ENCODE measurements at regions not wholly inside any gene's neighbourhood (a gene's known extent, or its start where the extent isn't known, plus 50 kb on each side); places are given as distances from the start of the nearest gene placed in this dataset.

DNA sequence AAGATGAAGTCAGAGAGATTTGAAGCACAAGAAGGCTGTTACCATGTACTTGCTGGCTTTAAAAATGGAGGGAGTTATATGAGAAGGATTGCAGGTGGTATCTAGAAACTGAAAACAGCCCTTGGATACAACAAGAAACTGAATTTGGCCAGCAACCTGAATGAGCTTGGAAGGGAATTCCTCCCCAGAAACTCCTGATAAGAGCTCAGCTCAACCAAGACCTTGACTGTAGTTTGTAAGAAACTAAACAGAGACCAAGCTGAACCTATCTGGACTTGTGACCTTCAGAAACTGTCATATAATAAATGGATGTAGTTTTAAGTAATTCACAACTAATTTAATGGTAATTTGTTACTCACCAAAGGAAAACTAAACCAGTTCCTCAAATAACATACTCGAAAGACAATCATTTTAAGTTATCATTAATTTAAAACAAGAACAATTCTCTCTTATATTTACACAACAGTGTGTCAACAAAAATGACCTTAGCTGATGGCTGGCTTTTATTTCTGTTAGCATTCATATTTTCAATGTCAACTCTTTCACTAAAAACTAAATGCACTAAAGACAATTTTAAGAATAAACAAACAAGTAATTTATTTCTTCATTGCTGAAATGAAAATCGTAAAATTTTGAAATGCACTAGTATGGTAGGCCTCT, 1218.4 kb upstream of the TMPRSS15 start:
- Histone ChIP-seq H3K27me3 (no peaks in the 10 kb centered on the region), H3K4me1 (no peaks in the 10 kb centered on the region), H3K9me3 (no peaks in the 10 kb centered on the region), H3K27ac (no peak overlapping the region), H3K36me3 (no peaks in the 10 kb centered on the region), H3K4me3 (no peak overlapping the region)
- DNase-seq (ENCODE audit: low spot score), result no peak
- TF ChIP-seq CTCF (IDR thresholded peaks at IDR 0.05), result no peak

DNA sequence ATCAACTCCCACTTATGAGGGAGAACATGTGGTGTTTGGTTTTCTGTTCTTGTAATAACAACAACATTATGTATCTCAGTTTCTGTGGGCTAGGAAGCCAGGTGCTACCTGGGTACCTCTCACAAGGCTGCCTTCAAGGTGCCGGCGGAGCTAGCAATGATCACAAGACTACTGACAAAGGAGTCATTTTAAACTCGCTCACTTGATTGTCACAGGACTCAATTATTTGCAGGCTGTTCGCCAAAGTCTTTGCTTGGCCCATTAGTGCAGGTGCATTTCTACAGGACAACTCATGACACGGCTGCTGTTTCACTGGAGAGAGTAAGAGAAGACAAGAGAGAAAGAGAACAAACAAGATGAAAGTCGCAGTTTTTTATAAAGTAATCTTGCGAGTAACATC, 1237.4 kb upstream of the TMPRSS15 start:
- DNase-seq (ENCODE audit: low spot score), result no peak
- no peaks in the 10 kb centered on the region for H3K9me3 ChIP-seq
- no peak for TF ChIP-seq CTCF (IDR thresholded peaks at IDR 0.05)
- H3K36me3 ChIP-seq, result no peaks in the 10 kb centered on the region
- H3K4me3 ChIP-seq, result no peak overlapping the region
- H3K27ac ChIP-seq, result no peak overlapping the region
- no peaks in the 10 kb centered on the region for H3K27me3 ChIP-seq
- no peaks in the 10 kb centered on the region for H3K4me1 ChIP-seq

DNA sequence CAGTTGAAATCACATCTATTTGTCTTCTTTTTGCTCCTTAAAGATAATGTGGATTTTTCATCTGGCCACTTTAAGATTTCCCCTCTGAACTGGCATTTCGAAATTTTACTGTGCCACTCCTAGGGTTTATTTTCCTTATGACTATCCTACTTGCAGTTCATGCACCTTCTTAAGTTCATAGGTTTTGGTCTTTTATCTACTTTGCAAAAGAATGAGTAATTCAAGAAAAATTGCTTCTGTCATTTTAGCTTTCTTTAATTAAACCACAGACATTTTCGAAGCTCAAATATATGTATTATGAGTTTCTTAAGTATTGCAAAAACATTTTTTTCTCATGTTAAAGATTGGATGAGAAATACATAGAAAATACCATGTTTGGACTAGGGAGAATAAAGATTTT, 1244.8 kb upstream of the TMPRSS15 start:
- no peaks in the 10 kb centered on the region for H3K27me3 ChIP-seq
- no peaks in the 10 kb centered on the region for H3K9me3 ChIP-seq
- H3K4me1 ChIP-seq, result no peaks in the 10 kb centered on the region
- no peak for DNase-seq (ENCODE audit: low spot score)
- H3K27ac ChIP-seq, result no peak overlapping the region
- H3K4me3 ChIP-seq, result no peak overlapping the region
- TF ChIP-seq CTCF (IDR thresholded peaks at IDR 0.05), result no peak
- no peaks in the 10 kb centered on the region for H3K36me3 ChIP-seq

GRCh38 chr21:19683492-19683891, 1279.9 kb upstream of the TMPRSS15 start:
- H3K27ac ChIP-seq, result no peak overlapping the region
- H3K9me3 ChIP-seq, result no peaks in the 10 kb centered on the region
- DNase-seq (ENCODE audit: low spot score), result no peak
- no peak overlapping the region for H3K4me3 ChIP-seq
- H3K27me3 ChIP-seq, result no peaks in the 10 kb centered on the region
- no peaks in the 10 kb centered on the region for H3K4me1 ChIP-seq
- no peaks in the 10 kb centered on the region for H3K36me3 ChIP-seq
- no peak for TF ChIP-seq CTCF (IDR thresholded peaks at IDR 0.05)

- no peak for DNase-seq (ENCODE audit: low spot score)
- Histone ChIP-seq H3K27ac (no peak overlapping the region), H3K36me3 (no peaks in the 10 kb centered on the region), H3K4me1 (no peaks in the 10 kb centered on the region), H3K27me3 (no peaks in the 10 kb centered on the region), H3K9me3 (no peaks in the 10 kb centered on the region), H3K4me3 (no peak overlapping the region)
- no peak for TF ChIP-seq CTCF (IDR thresholded peaks at IDR 0.05)
These were observed 1280.7 kb upstream of the TMPRSS15 start for GRCh38 chr21:19684328-19684727.

GRCh38 chr21:19692231-19692630, 1288.6 kb upstream of the TMPRSS15 start:
- Histone ChIP-seq H3K4me3 (no peak overlapping the region), H3K27me3 (no peaks in the 10 kb centered on the region), H3K27ac (no peak overlapping the region), H3K4me1 (no peaks in the 10 kb centered on the region), H3K36me3 (no peaks in the 10 kb centered on the region), H3K9me3 (no peaks in the 10 kb centered on the region)
- TF ChIP-seq CTCF (IDR thresholded peaks at IDR 0.05), result no peak
- DNase-seq (ENCODE audit: low spot score), result no peak

Measured in right atrium auricular region (tissue), 2 donors.